ENCODE measurements at regions not wholly inside any gene's neighbourhood (a gene's known extent, or its start where the extent isn't known, plus 50 kb on each side); places are given as distances from the start of the nearest gene placed in this dataset.

- H3K9me3 ChIP-seq (ENCODE audit: control insufficient read depth in 3 of 3, low read length in 3 of 3): peaks cover 0 to 4% (median 0%) of the 10 kb centered on the region in 3 donors
- H3K9ac ChIP-seq (ENCODE audit: low read depth in 1 of 3, low read length in 3 of 3): no peak overlapping the region
- H3K27me3 ChIP-seq (ENCODE audit: control insufficient read depth in 3 of 3, insufficient read depth in 3 of 3, low read length in 3 of 3): peaks cover 0 to 12% (median 4%) of the 10 kb centered on the region in 3 donors
- no peak overlapping the region for H3K27ac ChIP-seq (ENCODE audit: low read depth, low read length)
- no peak overlapping the region for H3K4me3 ChIP-seq (ENCODE audit: low read length in 3 of 3)
- no peaks in the 10 kb centered on the region for H3K4me1 ChIP-seq (ENCODE audit: control insufficient read depth in 3 of 3, insufficient read depth in 3 of 3, low read length in 3 of 3)
- no peaks in the 10 kb centered on the region for H3K36me3 ChIP-seq (ENCODE audit: control insufficient read depth in 3 of 3, insufficient read depth in 3 of 3, low read length in 3 of 3)
Measured at GRCh38 chr1:5643360-5644107, 348.7 kb downstream of the NPHP4 start.

GRCh38 chr1:5640845-5641244 is 351.4 kb downstream of the NPHP4 start:
- Histone ChIP-seq H3K27ac (ENCODE audit: low read depth, low read length) (no peak overlapping the region), H3K4me1 (ENCODE audit: control insufficient read depth in 3 of 3, insufficient read depth in 3 of 3, low read length in 3 of 3) (no peaks in the 10 kb centered on the region), H3K9ac (ENCODE audit: low read depth in 1 of 3, low read length in 3 of 3) (no peak overlapping the region), H3K36me3 (ENCODE audit: control insufficient read depth in 3 of 3, insufficient read depth in 3 of 3, low read length in 3 of 3) (no peaks in the 10 kb centered on the region), H3K4me3 (ENCODE audit: low read length in 3 of 3) (no peak overlapping the region), H3K9me3 (ENCODE audit: control insufficient read depth in 3 of 3, low read length in 3 of 3) (peaks cover 0 to 2% (median 0%) of the 10 kb centered on the region in 3 donors), H3K27me3 (ENCODE audit: control insufficient read depth in 3 of 3, insufficient read depth in 3 of 3, low read length in 3 of 3) (peaks cover 3 to 14% (median 4%) of the 10 kb centered on the region in 3 donors)

GRCh38 chr1:5639106-5639722 is 353.0 kb downstream of the NPHP4 start:
- Histone ChIP-seq H3K9ac (ENCODE audit: low read depth in 1 of 3, low read length in 3 of 3) (no peak overlapping the region), H3K27me3 (ENCODE audit: control insufficient read depth in 3 of 3, insufficient read depth in 3 of 3, low read length in 3 of 3) (peaks cover 3 to 17% (median 8%) of the 10 kb centered on the region in 3 donors), H3K36me3 (ENCODE audit: control insufficient read depth in 3 of 3, insufficient read depth in 3 of 3, low read length in 3 of 3) (no peaks in the 10 kb centered on the region), H3K9me3 (ENCODE audit: control insufficient read depth in 3 of 3, low read length in 3 of 3) (no peaks in the 10 kb centered on the region), H3K4me1 (ENCODE audit: control insufficient read depth in 3 of 3, insufficient read depth in 3 of 3, low read length in 3 of 3) (no peaks in the 10 kb centered on the region), H3K4me3 (ENCODE audit: low read length in 3 of 3) (no peak overlapping the region), H3K27ac (ENCODE audit: low read depth, low read length) (no peak overlapping the region)

- H3K27me3 ChIP-seq (ENCODE audit: control insufficient read depth in 3 of 3, insufficient read depth in 3 of 3, low read length in 3 of 3): peaks cover 3 to 17% (median 8%) of the 10 kb centered on the region in 3 donors
- H3K4me3 ChIP-seq (ENCODE audit: low read length in 3 of 3): no peak overlapping the region
Measured at GRCh38 chr1:5638582-5638981, 353.6 kb downstream of the NPHP4 start.

GRCh38 chr1:5637171-5637570 is 355.1 kb downstream of the NPHP4 start:
- no peak overlapping the region for H3K9ac ChIP-seq (ENCODE audit: low read depth in 1 of 3, low read length in 3 of 3)
- no peaks in the 10 kb centered on the region for H3K9me3 ChIP-seq (ENCODE audit: control insufficient read depth in 3 of 3, low read length in 3 of 3)
- no peaks in the 10 kb centered on the region for H3K36me3 ChIP-seq (ENCODE audit: control insufficient read depth in 3 of 3, insufficient read depth in 3 of 3, low read length in 3 of 3)
- H3K27me3 ChIP-seq (ENCODE audit: control insufficient read depth in 3 of 3, insufficient read depth in 3 of 3, low read length in 3 of 3): peaks cover 3 to 17% (median 8%) of the 10 kb centered on the region in 3 donors
- no peak overlapping the region for H3K4me3 ChIP-seq (ENCODE audit: low read length in 3 of 3)
- H3K4me1 ChIP-seq (ENCODE audit: control insufficient read depth in 3 of 3, insufficient read depth in 3 of 3, low read length in 3 of 3): no peaks in the 10 kb centered on the region
- H3K27ac ChIP-seq (ENCODE audit: low read depth, low read length): no peak overlapping the region

More at GRCh38 chr1:5638582-5638981, 353.6 kb downstream of the NPHP4 start:
- Histone ChIP-seq H3K9me3 (ENCODE audit: control insufficient read depth in 3 of 3, low read length in 3 of 3) (no peaks in the 10 kb centered on the region), H3K9ac (ENCODE audit: low read depth in 1 of 3, low read length in 3 of 3) (no peak overlapping the region), H3K4me1 (ENCODE audit: control insufficient read depth in 3 of 3, insufficient read depth in 3 of 3, low read length in 3 of 3) (no peaks in the 10 kb centered on the region), H3K27ac (ENCODE audit: low read depth, low read length) (no peak overlapping the region), H3K36me3 (ENCODE audit: control insufficient read depth in 3 of 3, insufficient read depth in 3 of 3, low read length in 3 of 3) (no peaks in the 10 kb centered on the region)

GRCh38 chr1:5634893-5635292 is 357.3 kb downstream of the NPHP4 start:
- Histone ChIP-seq H3K27ac (ENCODE audit: low read depth, low read length) (no peak overlapping the region), H3K4me3 (ENCODE audit: low read length in 3 of 3) (no peak overlapping the region), H3K27me3 (ENCODE audit: control insufficient read depth in 3 of 3, insufficient read depth in 3 of 3, low read length in 3 of 3) (peaks cover 3 to 14% (median 4%) of the 10 kb centered on the region in 3 donors), H3K9me3 (ENCODE audit: control insufficient read depth in 3 of 3, low read length in 3 of 3) (no peaks in the 10 kb centered on the region), H3K4me1 (ENCODE audit: control insufficient read depth in 3 of 3, insufficient read depth in 3 of 3, low read length in 3 of 3) (no peaks in the 10 kb centered on the region), H3K9ac (ENCODE audit: low read depth in 1 of 3, low read length in 3 of 3) (no peak overlapping the region), H3K36me3 (ENCODE audit: control insufficient read depth in 3 of 3, insufficient read depth in 3 of 3, low read length in 3 of 3) (no peaks in the 10 kb centered on the region)

- peaks cover 3 to 21% (median 4%) of the 10 kb centered on the region in 3 donors for H3K27me3 ChIP-seq (ENCODE audit: control insufficient read depth in 3 of 3, insufficient read depth in 3 of 3, low read length in 3 of 3)
- H3K36me3 ChIP-seq (ENCODE audit: control insufficient read depth in 3 of 3, insufficient read depth in 3 of 3, low read length in 3 of 3): no peaks in the 10 kb centered on the region
- no peak overlapping the region for H3K27ac ChIP-seq (ENCODE audit: low read depth, low read length)
- H3K4me1 ChIP-seq (ENCODE audit: control insufficient read depth in 3 of 3, insufficient read depth in 3 of 3, low read length in 3 of 3): no peaks in the 10 kb centered on the region
- no peaks in the 10 kb centered on the region for H3K9me3 ChIP-seq (ENCODE audit: control insufficient read depth in 3 of 3, low read length in 3 of 3)
- no peak overlapping the region for H3K4me3 ChIP-seq (ENCODE audit: low read length in 3 of 3)
- no peak overlapping the region for H3K9ac ChIP-seq (ENCODE audit: low read depth in 1 of 3, low read length in 3 of 3)
Measured at GRCh38 chr1:5632814-5633213, 359.4 kb downstream of the NPHP4 start.

- Histone ChIP-seq H3K27me3 (ENCODE audit: control insufficient read depth in 3 of 3, insufficient read depth in 3 of 3, low read length in 3 of 3) (peaks cover 2 to 21% (median 4%) of the 10 kb centered on the region in 3 donors), H3K4me3 (ENCODE audit: low read length in 3 of 3) (no peak overlapping the region), H3K9ac (ENCODE audit: low read depth in 1 of 3, low read length in 3 of 3) (no peak overlapping the region), H3K27ac (ENCODE audit: low read depth, low read length) (no peak overlapping the region), H3K9me3 (ENCODE audit: control insufficient read depth in 3 of 3, low read length in 3 of 3) (no peaks in the 10 kb centered on the region), H3K36me3 (ENCODE audit: control insufficient read depth in 3 of 3, insufficient read depth in 3 of 3, low read length in 3 of 3) (no peaks in the 10 kb centered on the region), H3K4me1 (ENCODE audit: control insufficient read depth in 3 of 3, insufficient read depth in 3 of 3, low read length in 3 of 3) (no peaks in the 10 kb centered on the region)
Measured at GRCh38 chr1:5632224-5632623, 360.0 kb downstream of the NPHP4 start.

- H3K4me3 ChIP-seq (ENCODE audit: low read length in 3 of 3): no peak overlapping the region
- peaks cover 0 to 18% (median 0%) of the 10 kb centered on the region in 3 donors for H3K27me3 ChIP-seq (ENCODE audit: control insufficient read depth in 3 of 3, insufficient read depth in 3 of 3, low read length in 3 of 3)
- no peaks in the 10 kb centered on the region for H3K4me1 ChIP-seq (ENCODE audit: control insufficient read depth in 3 of 3, insufficient read depth in 3 of 3, low read length in 3 of 3)
- no peak overlapping the region for H3K9ac ChIP-seq (ENCODE audit: low read depth in 1 of 3, low read length in 3 of 3)
- no peak overlapping the region for H3K27ac ChIP-seq (ENCODE audit: low read depth, low read length)
- H3K36me3 ChIP-seq (ENCODE audit: control insufficient read depth in 3 of 3, insufficient read depth in 3 of 3, low read length in 3 of 3): no peaks in the 10 kb centered on the region
- no peaks in the 10 kb centered on the region for H3K9me3 ChIP-seq (ENCODE audit: control insufficient read depth in 3 of 3, low read length in 3 of 3)
Measured at GRCh38 chr1:5628416-5628815, 363.8 kb downstream of the NPHP4 start.

- no peaks in the 10 kb centered on the region for H3K4me1 ChIP-seq (ENCODE audit: control insufficient read depth in 3 of 3, insufficient read depth in 3 of 3, low read length in 3 of 3)
- H3K4me3 ChIP-seq (ENCODE audit: low read length in 3 of 3): no peak overlapping the region
- H3K27ac ChIP-seq (ENCODE audit: low read depth, low read length): no peak overlapping the region
- peaks cover 4 to 12% (median 5%) of the 10 kb centered on the region in 3 donors for H3K27me3 ChIP-seq (ENCODE audit: control insufficient read depth in 3 of 3, insufficient read depth in 3 of 3, low read length in 3 of 3)
- H3K36me3 ChIP-seq (ENCODE audit: control insufficient read depth in 3 of 3, insufficient read depth in 3 of 3, low read length in 3 of 3): no peaks in the 10 kb centered on the region
- H3K9me3 ChIP-seq (ENCODE audit: control insufficient read depth in 3 of 3, low read length in 3 of 3): no peaks in the 10 kb centered on the region
- no peak overlapping the region for H3K9ac ChIP-seq (ENCODE audit: low read depth in 1 of 3, low read length in 3 of 3)
Measured at GRCh38 chr1:5623399-5623798, 368.8 kb downstream of the NPHP4 start.
